NCI-H1048 (cell line): ENCODE measurements at regions not wholly inside any gene's neighbourhood (a gene's known extent, or its start where the extent isn't known, plus 50 kb on each side); places are given as distances from the start of the nearest gene placed in this dataset.

Experiments used
- DNase-seq: peaks from one replicate; lab custom pipeline; 2025; lab: John Stamatoyannopoulos, UW

DNA sequence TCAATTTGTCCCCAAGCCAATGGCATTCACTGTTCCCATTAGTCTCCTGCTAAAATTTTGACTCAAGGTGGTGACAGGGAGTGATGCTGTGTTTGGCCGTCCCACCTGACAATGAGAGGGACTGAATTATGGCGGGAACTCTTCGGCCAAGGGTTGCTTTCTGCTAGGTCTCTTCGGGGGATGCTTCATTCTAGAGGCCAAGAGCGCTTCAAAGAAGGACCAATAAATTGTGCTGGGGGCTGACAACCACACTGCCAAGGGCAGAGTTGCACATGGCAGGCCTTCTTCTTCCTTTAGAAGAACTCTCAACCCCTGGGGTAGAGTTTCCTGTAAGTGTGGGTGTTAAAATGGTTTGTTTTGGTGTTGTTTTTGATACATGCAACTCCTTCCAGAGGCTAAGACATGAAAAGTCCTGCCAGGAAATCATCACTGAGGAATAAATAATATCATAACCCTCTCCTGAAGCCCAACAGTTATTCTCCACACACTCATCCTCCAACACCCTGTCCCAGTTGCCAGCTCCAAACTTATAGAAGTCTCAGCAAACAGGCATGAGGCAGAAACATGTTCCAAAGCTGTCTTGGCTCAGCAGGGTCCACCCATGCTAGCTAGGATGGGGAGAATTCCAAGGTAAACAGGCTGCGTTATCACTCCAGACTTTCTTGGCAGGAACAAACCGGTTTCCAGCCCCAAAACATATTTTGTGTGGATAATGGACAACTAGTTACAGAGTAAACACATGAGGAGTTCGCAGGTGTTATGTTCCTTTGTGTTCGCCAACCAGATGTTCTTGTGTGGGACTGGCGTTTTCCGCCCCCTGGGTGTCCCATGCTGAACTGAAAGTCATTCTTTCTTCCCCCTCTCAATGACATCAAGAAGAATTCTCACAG, 396.7 kb upstream of the RGMA start:
- DNase-seq, result no peak

DNA sequence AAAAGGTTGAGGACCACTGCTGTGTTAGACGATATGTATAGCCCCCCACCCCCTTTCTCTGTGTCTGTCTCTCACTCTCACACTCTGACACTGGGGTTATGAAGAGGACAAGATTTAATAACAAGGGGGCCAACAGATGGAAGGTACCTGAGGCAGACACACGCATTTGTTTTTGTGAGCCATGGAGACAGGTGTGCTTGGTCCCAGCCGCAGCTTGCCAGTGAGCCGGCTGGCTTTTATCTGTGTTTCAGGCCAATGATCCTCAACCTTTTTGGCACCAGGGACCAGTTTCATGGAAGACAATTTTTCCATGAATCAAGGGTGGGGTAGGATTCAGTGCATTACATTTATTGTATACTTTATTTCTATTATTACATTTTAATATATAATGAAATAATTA, 394.9 kb upstream of the RGMA start:
- DNase-seq, result no peak

DNA sequence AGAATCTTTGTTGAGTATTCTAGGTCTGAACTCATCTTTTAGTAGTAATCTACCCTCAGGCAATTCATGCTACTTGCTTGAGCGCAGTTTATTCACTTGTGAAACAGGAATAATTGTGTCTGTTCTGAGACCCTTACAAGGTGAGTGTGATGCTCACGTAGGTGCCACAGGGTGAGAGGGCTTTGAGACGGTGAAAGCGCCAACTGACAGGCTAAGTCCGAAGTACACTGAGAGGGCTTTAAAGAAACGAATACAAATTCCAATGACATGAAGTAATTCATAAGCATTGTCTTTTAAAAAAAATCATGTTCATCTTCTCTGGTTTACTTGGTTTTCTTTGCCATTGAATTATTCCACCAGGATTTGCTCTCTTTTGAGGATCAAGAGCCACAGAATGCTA, 393.7 kb upstream of the RGMA start:
- DNase-seq, result no peak

DNA sequence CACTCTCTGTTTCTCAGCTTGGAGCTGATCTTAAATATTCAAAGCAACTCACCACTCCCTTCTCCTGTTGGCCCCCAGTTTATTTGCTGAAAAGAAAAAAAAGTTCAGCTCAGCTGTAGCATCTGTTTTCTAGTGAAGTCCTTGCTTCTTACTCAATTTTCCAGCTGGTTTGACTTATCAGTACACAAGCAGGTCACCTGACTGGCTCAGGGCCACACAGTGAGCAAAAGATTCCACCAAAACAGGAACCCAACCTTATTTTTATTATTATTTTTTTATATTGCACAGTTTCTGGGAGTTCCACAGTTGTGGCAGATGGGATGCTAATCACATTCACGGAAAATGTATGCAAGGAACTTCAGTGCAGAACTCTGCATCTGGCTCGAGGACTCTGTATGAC, 390.7 kb upstream of the RGMA start:
- no peak for DNase-seq

DNA sequence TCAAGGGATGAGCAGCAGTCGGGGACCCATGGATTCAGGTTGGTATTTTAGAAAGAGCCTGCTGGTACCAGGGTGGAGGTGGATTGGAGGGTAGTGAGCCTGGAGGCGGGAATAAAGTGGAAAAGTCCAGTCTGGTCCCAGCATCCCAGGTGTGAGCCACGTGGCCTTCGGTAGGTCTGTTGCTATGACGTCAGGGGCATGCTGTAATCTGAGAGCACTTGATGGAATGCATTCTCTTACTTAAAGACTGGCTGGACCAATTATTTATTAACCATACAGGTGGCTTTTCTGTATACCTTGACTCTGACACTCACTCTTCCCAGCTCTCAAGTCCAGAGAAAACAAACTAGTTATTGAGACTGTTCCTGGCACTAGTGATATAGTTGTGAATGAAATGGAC, 389.9 kb upstream of the RGMA start:
- DNase-seq, result no peak

DNA sequence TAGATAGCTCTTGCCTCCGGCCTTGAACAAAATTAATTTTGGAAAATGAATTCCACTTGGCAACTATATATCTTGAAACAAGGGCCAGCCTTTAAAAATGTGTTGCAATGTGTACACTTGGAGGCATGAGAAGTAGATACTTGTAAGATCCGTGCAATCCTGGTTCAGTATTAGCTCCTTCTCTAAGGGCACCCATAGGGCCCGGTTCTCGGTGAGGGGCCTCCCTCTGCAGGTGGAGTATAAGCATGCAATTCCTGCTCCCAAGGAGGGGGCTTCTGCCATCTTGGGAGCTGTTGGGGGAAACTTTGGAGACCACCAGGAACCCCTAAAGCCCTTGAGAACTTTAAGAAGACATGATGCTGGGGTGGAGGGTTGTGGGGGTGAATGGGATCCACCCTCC, 388.7 kb upstream of the RGMA start:
- no peak for DNase-seq

DNA sequence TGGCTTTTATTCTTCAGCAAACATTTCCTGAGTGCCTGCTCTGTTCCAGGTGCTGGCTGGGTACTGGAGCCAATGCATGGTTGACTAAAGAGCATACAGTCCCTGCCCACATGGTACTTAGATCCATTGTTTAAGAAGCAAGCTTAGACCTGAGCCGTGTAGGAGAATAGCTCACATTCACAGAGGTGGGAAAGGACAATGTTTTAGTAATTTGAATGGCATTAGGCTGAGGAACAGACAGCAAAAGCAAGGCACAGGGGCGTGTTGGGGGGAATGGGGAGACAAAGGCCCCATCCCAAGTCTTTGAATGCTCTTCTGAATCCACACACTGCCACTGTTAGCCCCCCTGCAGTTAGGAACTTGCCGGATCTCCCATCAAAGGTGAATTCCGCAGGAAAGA, 388.2 kb upstream of the RGMA start:
- no peak for DNase-seq

DNA sequence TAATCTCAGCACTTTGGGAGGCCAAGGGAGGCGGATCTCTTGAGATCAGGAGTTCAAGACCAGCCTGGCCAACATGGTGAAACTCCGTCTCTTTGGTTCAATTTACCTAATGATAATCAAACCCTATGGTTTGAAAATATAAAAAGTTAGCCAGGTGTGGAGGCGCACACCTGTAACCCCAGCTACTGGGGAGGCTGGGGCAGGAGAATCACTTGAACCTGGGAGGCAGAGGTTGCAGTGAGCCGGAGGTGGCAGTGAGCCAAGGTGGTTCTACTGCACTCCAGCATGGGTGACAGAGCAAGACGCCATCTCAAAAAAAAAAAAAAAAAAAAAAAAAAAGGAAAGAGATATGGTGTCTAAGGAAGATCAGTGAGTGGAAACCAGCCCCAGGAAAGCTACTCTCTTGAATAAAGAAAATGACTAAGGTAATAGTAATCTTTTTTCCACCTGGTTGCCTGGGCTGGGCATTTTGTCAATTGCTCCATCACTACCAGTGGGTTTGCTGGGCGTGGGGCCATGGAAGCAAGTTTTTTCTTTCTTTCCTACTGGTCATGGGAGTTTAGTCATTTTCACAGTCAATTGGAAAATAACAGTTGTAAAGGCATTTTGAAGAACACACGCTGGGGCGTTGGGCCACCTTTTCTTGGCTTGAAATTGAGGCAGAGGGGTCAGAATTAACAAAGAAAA, 387.6 kb upstream of the RGMA start:
- DNase-seq, result no peak

DNA sequence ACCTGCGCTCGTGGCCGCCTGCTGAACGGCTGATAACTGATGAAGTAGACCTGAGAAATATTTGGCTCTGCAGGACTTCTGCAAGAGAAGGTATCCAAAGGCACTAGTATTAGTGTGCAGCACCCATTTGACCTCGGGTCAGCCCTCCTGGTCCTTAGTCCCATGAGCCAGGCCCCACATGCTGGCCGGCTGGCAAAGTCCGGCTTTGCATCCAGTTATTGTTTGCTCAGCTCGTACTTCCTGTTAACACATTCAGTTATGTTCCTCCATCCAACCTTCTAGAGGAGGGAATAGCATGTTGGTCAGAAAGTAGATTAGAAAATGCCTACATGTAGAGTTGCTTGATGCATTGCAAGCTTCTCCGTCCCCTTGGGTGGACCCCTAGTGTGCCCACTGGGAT, 385.7 kb upstream of the RGMA start:
- DNase-seq, result no peak

DNA sequence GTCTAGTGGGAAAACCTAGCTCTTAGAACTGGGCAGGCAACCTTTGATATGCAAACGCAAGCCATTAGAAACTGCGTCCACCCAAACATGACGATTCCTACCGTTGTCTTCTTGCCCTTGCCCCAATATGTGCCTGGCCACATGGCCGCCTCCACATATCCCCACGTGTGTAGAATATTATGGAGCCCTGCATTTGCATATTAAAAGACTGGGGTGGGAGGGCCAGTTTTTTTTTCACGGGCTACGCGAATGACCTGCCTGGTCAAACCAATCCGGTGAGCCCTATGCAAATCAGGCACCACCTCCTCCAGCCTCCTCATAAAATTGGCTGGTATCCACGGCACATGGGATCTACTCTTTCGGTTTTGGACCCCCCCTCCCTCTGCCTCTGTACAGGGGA, 381.0 kb upstream of the RGMA start:
- no peak for DNase-seq

DNA sequence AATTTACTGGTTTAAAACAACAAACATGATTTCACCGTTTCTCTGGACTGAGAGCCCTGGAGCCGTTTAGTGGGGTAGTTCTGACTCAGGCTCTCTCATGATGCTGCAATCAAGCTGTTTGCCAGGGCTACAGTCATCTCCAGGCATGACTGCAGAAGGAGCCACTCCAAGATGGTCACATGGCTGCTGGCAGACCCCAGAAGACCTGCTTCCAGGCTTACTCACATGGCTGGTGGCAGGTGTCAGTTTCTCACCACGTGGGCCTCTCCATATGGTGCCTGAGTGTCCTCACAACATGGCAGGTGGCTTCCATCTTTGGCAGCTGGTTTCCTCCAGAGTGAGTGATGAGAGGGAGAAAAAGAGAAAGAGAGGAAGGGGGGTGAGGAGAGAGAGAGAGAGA, 378.3 kb upstream of the RGMA start:
- no peak for DNase-seq

DNA sequence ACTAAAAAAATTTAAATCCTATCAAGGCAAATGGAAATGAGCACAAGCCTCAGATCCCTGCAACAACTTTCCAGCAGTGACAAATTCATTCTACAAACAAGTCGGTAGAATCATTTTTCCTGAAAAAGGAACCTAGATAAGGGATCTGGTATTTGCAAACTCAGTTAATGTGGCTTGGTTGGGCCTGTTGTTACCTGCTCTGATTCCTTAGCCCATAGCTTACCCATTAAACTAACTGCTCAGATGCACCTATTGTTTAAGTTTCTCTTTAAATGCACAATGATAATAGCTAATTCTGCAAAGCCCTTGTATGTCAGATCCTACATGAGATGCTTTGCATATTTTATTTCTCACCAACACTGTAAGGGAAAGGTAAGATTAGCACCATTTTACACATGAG, 377.4 kb upstream of the RGMA start:
- no peak for DNase-seq

DNA sequence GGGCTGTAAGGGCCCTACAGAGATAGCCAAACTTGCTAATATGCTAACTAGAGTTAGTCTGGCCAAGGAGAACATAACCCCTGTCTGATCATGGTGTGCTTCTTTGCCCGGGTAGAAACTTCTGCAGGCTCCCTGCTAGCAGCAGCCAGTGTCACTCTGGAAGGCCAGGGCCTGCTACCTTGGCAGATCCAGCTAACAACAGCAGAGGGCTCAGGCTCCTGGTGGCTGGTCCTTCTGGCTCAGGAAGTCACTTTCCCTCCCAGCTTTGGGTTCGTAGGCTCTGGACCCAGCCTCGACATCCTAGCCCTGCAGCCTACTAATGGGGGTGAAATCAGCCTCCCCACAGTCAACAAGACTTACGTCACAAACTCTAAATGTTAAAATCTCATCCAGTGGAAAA, 373.7 kb upstream of the RGMA start:
- no peak for DNase-seq

DNA sequence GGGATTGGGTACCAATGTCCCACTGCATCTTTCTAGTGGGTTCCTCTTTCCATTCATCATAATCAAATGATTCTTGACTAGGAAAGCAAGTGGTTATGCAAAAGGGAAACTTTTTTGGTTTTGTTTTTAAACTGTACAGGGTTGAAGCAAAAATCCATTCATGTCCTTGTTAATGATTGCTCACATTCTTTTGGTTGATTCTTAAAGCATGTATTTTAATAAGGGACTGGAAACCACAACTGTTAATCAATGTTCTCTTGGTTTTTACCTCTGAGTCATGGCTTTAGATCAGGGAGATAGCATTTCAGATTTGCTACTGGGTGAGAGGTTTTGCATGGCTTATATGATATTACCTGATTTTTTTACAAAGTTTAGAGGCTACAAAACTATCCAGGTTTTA, 371.7 kb upstream of the RGMA start:
- DNase-seq, result no peak

DNA sequence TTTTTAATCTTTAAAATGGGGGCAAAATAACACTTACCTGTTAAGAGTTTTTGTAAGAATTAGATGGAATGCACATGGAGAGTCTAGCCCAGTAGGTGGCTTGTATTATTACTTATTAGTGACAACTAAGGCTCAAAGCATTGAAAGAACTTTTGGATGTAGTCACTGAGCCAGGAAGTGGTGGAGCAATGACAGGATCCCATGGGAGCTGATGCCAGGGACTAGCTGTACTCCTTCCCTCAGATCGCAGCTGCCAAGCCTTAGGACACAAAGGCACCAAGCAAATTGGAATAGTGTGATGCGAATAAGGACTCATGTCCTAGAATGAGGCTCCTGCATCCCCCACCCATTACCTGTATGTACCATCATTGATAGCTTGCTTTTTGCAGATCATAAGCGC, 370.4 kb upstream of the RGMA start:
- DNase-seq, result no peak

DNA sequence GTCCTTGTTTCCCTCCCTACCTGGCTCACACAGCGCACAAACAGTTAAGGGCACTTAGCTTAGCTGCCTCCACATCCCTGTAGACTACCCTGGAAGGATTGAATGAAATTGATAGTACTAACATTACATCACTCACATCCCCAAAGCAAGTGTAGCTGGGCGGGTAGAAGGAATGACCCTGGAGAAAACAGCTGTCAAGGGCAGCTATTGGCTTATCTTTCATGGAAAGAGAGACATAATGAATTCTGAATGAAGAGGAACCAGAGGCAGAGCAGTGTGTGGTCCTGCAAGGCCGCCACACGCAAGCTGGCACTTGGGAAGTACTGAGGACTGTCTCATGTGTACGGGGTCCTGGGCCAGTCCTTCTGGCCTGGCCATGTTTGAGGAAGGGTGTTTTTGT, 369.6 kb upstream of the RGMA start:
- DNase-seq, result no peak

DNA sequence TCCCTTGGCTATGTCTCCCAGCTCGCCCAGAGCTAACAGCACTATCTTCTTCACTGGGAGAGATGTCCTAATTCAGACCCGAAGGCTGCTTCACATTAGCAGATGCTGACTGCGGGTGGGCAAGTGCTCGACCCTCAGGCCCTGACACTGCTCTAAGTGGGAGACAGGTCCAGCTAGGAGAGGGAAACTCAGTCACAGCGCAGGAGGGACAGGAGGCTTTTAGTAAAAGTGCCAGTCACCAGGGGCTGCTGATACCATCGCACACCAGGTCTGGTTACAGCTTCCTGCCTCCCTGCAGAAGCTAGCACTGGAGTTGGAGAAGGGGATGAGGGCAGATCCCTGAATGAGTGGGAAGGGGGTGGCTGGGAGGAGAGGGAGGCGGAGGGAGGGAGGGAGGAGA, 365.8 kb upstream of the RGMA start:
- no peak for DNase-seq

DNA sequence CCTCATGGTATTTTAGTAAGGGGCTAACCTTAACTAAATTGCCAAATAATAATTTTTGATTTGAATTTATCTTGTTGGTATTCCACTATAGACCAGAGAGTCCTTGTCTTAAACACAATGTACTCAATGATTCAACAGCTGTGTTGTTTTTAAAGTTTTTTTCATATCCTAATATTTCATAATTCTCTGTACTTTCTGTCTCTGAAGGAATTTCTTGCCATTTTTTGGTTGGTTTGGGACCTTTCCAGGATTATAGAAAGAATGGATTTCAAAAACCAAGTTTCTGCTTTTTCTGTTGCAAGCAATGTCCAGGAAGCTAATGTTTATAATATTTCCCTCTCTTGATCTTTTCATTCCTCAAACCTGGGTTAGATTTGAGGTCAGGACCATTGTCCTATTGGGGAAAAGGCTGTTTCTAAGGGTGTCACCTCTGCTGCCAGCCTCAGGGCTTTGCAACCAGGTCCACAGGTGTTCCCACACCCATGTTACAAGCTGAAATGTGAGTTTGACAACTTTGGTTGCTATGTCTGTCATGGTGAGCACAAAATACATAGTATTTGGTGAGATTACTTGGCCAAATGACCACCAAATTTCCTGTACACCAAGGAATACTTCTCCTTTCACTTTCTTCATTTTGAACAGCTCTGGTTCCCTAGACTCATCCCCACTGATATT, 363.7 kb upstream of the RGMA start:
- no peak for DNase-seq

DNA sequence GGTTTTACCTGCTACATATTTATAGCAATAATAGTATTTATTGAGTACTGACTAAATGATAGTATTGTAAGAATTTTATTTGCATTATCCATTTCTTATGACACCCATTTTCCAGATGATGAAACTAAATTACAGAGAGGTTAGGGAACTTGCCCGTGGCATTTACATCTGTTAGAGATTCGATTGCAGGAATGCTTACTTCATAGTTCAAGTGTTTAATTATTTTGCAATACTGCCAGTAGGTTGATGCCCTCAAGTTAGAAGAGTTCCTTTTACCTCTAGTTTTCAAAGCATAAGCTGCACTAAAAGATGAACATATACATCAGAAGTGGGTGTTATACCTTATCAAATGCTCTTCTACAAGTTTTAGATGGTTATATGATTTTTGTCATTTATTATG, 362.8 kb upstream of the RGMA start:
- no peak for DNase-seq

DNA sequence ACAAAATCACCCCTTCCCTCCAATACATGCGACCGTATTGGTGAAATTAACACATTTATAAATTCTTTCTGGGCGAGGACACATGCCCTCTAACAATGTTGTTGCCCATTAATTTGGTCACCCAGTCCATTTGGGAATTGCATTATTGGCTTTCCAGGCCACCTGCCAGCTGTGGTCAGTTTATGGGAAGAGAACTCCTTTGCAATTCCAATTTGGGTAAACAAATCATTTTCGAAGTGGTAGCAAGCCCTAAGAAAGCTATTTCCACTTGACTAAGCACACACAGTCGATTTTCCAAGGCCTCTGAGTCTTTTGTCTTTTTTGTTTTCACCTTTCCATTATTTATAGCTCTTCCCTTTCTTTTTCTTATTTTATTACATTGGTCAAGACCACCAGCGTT, 362.3 kb upstream of the RGMA start:
- no peak for DNase-seq

DNA sequence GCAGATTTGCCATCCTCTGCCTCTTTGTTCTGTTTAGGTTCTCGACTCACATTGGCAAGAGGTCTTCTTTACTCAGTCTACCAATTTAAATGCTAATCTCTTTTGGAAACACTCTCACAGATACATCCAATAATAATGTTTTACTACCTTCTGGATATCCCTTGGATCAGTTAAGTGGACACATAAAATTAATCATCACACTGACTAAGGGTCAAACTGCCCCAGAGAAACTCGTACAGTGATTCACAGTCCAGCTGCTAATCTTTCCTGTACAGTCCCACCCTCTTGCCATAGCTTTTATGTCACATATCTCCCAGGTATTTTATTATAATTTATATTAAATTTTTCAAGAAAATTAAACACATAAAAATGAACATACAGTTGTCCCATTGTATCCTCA, 360.8 kb upstream of the RGMA start:
- DNase-seq, result no peak

DNA sequence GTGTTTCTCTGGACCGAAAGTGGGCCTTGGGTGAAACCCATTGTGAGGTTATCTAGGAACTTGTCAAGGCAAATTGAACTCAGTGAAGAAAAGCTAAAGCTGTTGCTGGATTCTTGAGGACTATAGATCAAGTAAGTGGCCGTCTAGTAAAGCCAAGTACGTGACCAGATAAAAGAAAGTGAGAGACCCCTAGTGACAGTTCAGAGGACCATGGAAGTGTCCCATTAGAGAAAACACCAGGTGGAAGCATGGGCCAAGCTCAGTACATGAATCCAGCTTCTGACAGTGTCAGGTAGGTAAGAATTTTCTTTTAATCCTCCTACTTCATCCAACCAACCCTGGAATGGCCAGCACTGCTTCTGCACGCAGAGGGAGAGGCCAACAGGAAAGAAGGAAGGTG, 349.3 kb upstream of the RGMA start:
- no peak for DNase-seq

DNA sequence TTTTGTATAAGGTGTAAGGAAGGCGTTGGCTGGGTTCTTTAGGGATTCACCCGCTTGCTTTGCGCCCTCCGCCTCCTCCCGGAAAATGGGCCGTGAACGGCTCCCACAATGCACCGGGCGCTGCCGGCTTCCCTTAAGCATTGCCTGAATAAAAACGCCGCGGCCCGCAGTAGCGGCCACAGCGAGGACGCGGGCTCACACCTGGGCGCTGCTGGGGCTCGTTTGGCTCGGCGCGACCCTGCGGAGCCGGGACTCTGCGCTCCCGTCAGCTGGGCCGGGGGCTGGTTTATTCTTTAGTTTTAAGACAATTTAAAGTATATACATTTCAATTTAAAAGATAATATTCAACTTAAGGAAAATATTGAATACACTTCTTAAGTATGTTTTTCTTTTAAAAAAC, 343.5 kb upstream of the RGMA start:
- DNase-seq, result no peak
